Upper lobe of right lung (tissue), 1 donor: ENCODE measurements at regions not wholly inside any gene's neighbourhood (a gene's known extent, or its start where the extent isn't known, plus 50 kb on each side); places are given as distances from the start of the nearest gene placed in this dataset.
A peak's percentile ranks its signal among the peaks of the same experiment; 100 is the strongest.
"Not testable (repeated sequence)": the region's sequence is repeated elsewhere in the genome, so short reads cannot be mapped to it uniquely, and the experiment has no call there.

Experiments
- ATAC-seq: fragments of 200-7000 bp; cut with Tn5 transposase; one replicate; pipeline ENCODE4 v1.9.1; 2020; ENCODE audit warnings: mild to moderate bottlenecking, moderate library complexity
- DNase-seq: peaks from one replicate; pipeline ENCODE4 v3.0.0-alpha.2; 2020
- H3K27ac ChIP-seq: fragments of 200-600 bp; one replicate; pipeline ENCODE4 v1.8.0; 2022
- H3K27me3 ChIP-seq: fragments of 200-600 bp; one replicate; pipeline ENCODE4 v1.8.0; 2022; ENCODE audit warnings: mild to moderate bottlenecking
- H3K36me3 ChIP-seq: fragments of 200-600 bp; one replicate; pipeline ENCODE4 v1.8.0; 2022
- H3K4me1 ChIP-seq: fragments of 200-600 bp; one replicate; pipeline ENCODE4 v1.8.0; 2022
- H3K4me3 ChIP-seq: fragments of 200-600 bp; one replicate; pipeline ENCODE4 v1.8.0; 2022; ENCODE audit warnings: mild to moderate bottlenecking
- H3K9me3 ChIP-seq: fragments of 200-600 bp; one replicate; pipeline ENCODE4 v1.8.0; 2022
- CTCF ChIP-seq: fragments of 200-600 bp; IDR thresholded peaks from one replicate; pipeline ENCODE4 v1.8.0; 2022; ENCODE audit warnings: antibody characterized with exemption
- intact Hi-C: fragments of 100-400 bp; cut with DNase I; formaldehyde crosslinking; loops from one replicate; pipeline ENCODE4 v1.11.0; 2022
- donor health status: DM: no; HTN: yes; CAD: no; lungs with severe emphysema.

GRCh38 chr12:107514887-107515445 is 170.6 kb upstream of the PWP1 start:
- Histone ChIP-seq H3K27ac (no peak overlapping the region), H3K27me3 (no peaks in the 10 kb centered on the region), H3K9me3 (no peaks in the 10 kb centered on the region), H3K4me3 (no peak overlapping the region), H3K4me1 (no peaks in the 10 kb centered on the region), H3K36me3 (no peaks in the 10 kb centered on the region)
- ATAC-seq (peak; percentile 53), DNase-seq (no peak)
- no peak for TF ChIP-seq CTCF
- intact Hi-C loops = no loop called here

GRCh38 chr12:107515446-107515958 is 170.1 kb upstream of the PWP1 start:
- Histone ChIP-seq H3K27me3 (no peaks in the 10 kb centered on the region), H3K9me3 (no peaks in the 10 kb centered on the region), H3K4me1 (no peaks in the 10 kb centered on the region), H3K36me3 (no peaks in the 10 kb centered on the region), H3K27ac (no peak overlapping the region), H3K4me3 (no peak overlapping the region)
- ATAC-seq (peak; percentile 74), DNase-seq (no peak)
- intact Hi-C loops = no loop called here
- TF ChIP-seq CTCF = no peak

- H3K27me3 ChIP-seq, H3K9me3 ChIP-seq, DNase-seq, H3K4me1 ChIP-seq, H3K4me3 ChIP-seq, H3K36me3 ChIP-seq, ATAC-seq, intact Hi-C loops, H3K27ac ChIP-seq: not testable (repeated sequence)
Observed at GRCh38 chr12:107517816-107518215, 167.8 kb upstream of the PWP1 start.

GRCh38 chr12:107518868-107519267 is 166.7 kb upstream of the PWP1 start:
- Histone ChIP-seq H3K27me3 (no peaks in the 10 kb centered on the region), H3K9me3 (no peaks in the 10 kb centered on the region), H3K27ac (no peak overlapping the region), H3K36me3 (no peaks in the 10 kb centered on the region), H3K4me1 (no peaks in the 10 kb centered on the region), H3K4me3 (no peak overlapping the region)
- ATAC-seq (no peak), DNase-seq (no peak)
- TF ChIP-seq CTCF = no peak
- intact Hi-C loops = no loop called here

GRCh38 chr12:107519906-107520859 is 165.4 kb upstream of the PWP1 start:
- intact Hi-C loops = no loop called here
- H3K27ac ChIP-seq = no peak overlapping the region
- H3K4me1 ChIP-seq = no peaks in the 10 kb centered on the region
- ATAC-seq (no peak), DNase-seq (no peak)
- no peak overlapping the region for H3K4me3 ChIP-seq
- H3K9me3 ChIP-seq = no peaks in the 10 kb centered on the region
- no peak for TF ChIP-seq CTCF
- no peaks in the 10 kb centered on the region for H3K27me3 ChIP-seq
- no peaks in the 10 kb centered on the region for H3K36me3 ChIP-seq

GRCh38 chr12:107521826-107522355 is 163.7 kb upstream of the PWP1 start:
- DNase-seq = no peak
- ATAC-seq = no peak
- H3K27ac ChIP-seq = no peak overlapping the region
- H3K9me3 ChIP-seq = no peaks in the 10 kb centered on the region
- no peaks in the 10 kb centered on the region for H3K4me1 ChIP-seq
- H3K4me3 ChIP-seq = no peak overlapping the region
- no peaks in the 10 kb centered on the region for H3K27me3 ChIP-seq
- no peak for TF ChIP-seq CTCF
- intact Hi-C loops = no loop called here
- H3K36me3 ChIP-seq = no peaks in the 10 kb centered on the region
